B cell (primary cell): ENCODE measurements at regions not wholly inside any gene's neighbourhood (a gene's known extent, or its start where the extent isn't known, plus 50 kb on each side); places are given as distances from the start of the nearest gene placed in this dataset.

Source experiments
- CTCF ChIP-seq: fragments of 200-600 bp; IDR thresholded peaks from one replicate; pipeline ENCODE4 v1.8.0; 2022; ENCODE audit warnings: antibody characterized with exemption, mild to moderate bottlenecking
- EZH2 ChIP-seq: IDR thresholded peaks from 2 replicates; pipeline ENCODE4 v1.6.1; 2012; ENCODE audit warnings: borderline replicate concordance, low read depth, mild to moderate bottlenecking, moderate library complexity, low read length; ENCODE audit not compliant: insufficient read depth, poor library complexity, severe bottlenecking

GRCh38 chr1:60868901-60869663 is 213.3 kb upstream of the NFIA start:
- no peak for TF ChIP-seq CTCF
- TF ChIP-seq EZH2: no peak
